ENCODE measurements at regions not wholly inside any gene's neighbourhood (a gene's known extent, or its start where the extent isn't known, plus 50 kb on each side); places are given as distances from the start of the nearest gene placed in this dataset.
"Not testable (repeated sequence)": the region's sequence is repeated elsewhere in the genome, so short reads cannot be mapped to it uniquely, and the experiment has no call there.

GRCh38 chr9:89854715-89855475, 250.1 kb downstream of the GADD45G start:
- no TSS peak for BruUV-seq (replicated peaks)
- ChIA-PET CTCF (ENCODE audit: unreplicated experiment) (no interaction called here), POLR2A (interaction anchor here (0.6 kb wide), 1 partner anchor 1131 kb away, joined by 3 read pairs; no protein-coding TSS in a partner anchor)
- Histone ChIP-seq H3K79me2 (ENCODE audit: insufficient read depth, low read depth, low read length) (no peaks in the 10 kb centered on the region), H3K4me2 (ENCODE audit: low read length) (no peak overlapping the region), H3K36me3 (ENCODE audit: insufficient read depth, low read length) (no peaks in the 10 kb centered on the region), H3K9me3 (ENCODE audit: low read length) (no peaks in the 10 kb centered on the region), H3K4me1 (ENCODE audit: insufficient read depth, low read length, poor library complexity, severe bottlenecking) (no peaks in the 10 kb centered on the region), H2AFZ (ENCODE audit: low read length) (no peak overlapping the region), H3K9me2 (ENCODE audit: insufficient read depth, low read length) (no peaks in the 10 kb centered on the region), H4K20me1 (ENCODE audit: insufficient read depth, low read length) (no peaks in the 10 kb centered on the region), H3K4me3 (ENCODE audit: low read depth, low read length, poor library complexity, severe bottlenecking) (no peak overlapping the region), H3K27ac (ENCODE audit: low read depth, low read length, poor library complexity, severe bottlenecking) (no peak overlapping the region)
- intact Hi-C loops (cut with micrococcal nuclease; ENCODE audit: unreplicated experiment): no loop called here
- TF ChIP-seq CTCF (conservative IDR thresholded peaks at IDR 0.05; ENCODE audit: low read length) (no peak), EZH2phosphoT487 (IDR thresholded peaks at IDR 0.05; ENCODE audit: borderline replicate concordance, low read depth, low read length) (no peak)
- no peak for DNase-seq (ENCODE audit: low spot score)

- H3K4me3 ChIP-seq (ENCODE audit: low read depth, low read length, poor library complexity, severe bottlenecking); POLR2A ChIA-PET; H3K79me2 ChIP-seq (ENCODE audit: insufficient read depth, low read depth, low read length); H3K9me3 ChIP-seq (ENCODE audit: low read length); H3K27ac ChIP-seq (ENCODE audit: low read depth, low read length, poor library complexity, severe bottlenecking); CTCF ChIA-PET (ENCODE audit: unreplicated experiment); BruUV-seq (replicated peaks); H2AFZ ChIP-seq (ENCODE audit: low read length); H4K20me1 ChIP-seq (ENCODE audit: insufficient read depth, low read length); DNase-seq (ENCODE audit: low spot score); intact Hi-C loops (cut with micrococcal nuclease; ENCODE audit: unreplicated experiment); H3K4me1 ChIP-seq (ENCODE audit: insufficient read depth, low read length, poor library complexity, severe bottlenecking); H3K36me3 ChIP-seq (ENCODE audit: insufficient read depth, low read length); H3K9me2 ChIP-seq (ENCODE audit: insufficient read depth, low read length); H3K4me2 ChIP-seq (ENCODE audit: low read length): not testable (repeated sequence)
Observed at GRCh38 chr9:89856296-89856695, 251.5 kb downstream of the GADD45G start.

GRCh38 chr9:89856950-89857349, 252.1 kb downstream of the GADD45G start:
- POLR2A ChIA-PET; intact Hi-C loops (cut with micrococcal nuclease; ENCODE audit: unreplicated experiment); H2AFZ ChIP-seq (ENCODE audit: low read length); H3K9me2 ChIP-seq (ENCODE audit: insufficient read depth, low read length); BruUV-seq (replicated peaks); H3K9me3 ChIP-seq (ENCODE audit: low read length); DNase-seq (ENCODE audit: low spot score); H3K4me3 ChIP-seq (ENCODE audit: low read depth, low read length, poor library complexity, severe bottlenecking); H4K20me1 ChIP-seq (ENCODE audit: insufficient read depth, low read length); CTCF ChIA-PET (ENCODE audit: unreplicated experiment); H3K4me1 ChIP-seq (ENCODE audit: insufficient read depth, low read length, poor library complexity, severe bottlenecking); H3K79me2 ChIP-seq (ENCODE audit: insufficient read depth, low read depth, low read length); H3K4me2 ChIP-seq (ENCODE audit: low read length); H3K36me3 ChIP-seq (ENCODE audit: insufficient read depth, low read length); H3K27ac ChIP-seq (ENCODE audit: low read depth, low read length, poor library complexity, severe bottlenecking): not testable (repeated sequence)

- H4K20me1 ChIP-seq (ENCODE audit: insufficient read depth, low read length); POLR2A ChIA-PET; H2AFZ ChIP-seq (ENCODE audit: low read length); H3K4me1 ChIP-seq (ENCODE audit: insufficient read depth, low read length, poor library complexity, severe bottlenecking); H3K9me2 ChIP-seq (ENCODE audit: insufficient read depth, low read length); H3K36me3 ChIP-seq (ENCODE audit: insufficient read depth, low read length); H3K4me3 ChIP-seq (ENCODE audit: low read depth, low read length, poor library complexity, severe bottlenecking); CTCF ChIA-PET (ENCODE audit: unreplicated experiment); H3K4me2 ChIP-seq (ENCODE audit: low read length); BruUV-seq (replicated peaks); H3K9me3 ChIP-seq (ENCODE audit: low read length); H3K79me2 ChIP-seq (ENCODE audit: insufficient read depth, low read depth, low read length); DNase-seq (ENCODE audit: low spot score); intact Hi-C loops (cut with micrococcal nuclease; ENCODE audit: unreplicated experiment); H3K27ac ChIP-seq (ENCODE audit: low read depth, low read length, poor library complexity, severe bottlenecking): not testable (repeated sequence)
Observed at GRCh38 chr9:89859842-89860241, 255.0 kb downstream of the GADD45G start.

- H4K20me1 ChIP-seq (ENCODE audit: insufficient read depth, low read length); CTCF ChIA-PET (ENCODE audit: unreplicated experiment); BruUV-seq (replicated peaks); H3K27ac ChIP-seq (ENCODE audit: low read depth, low read length, poor library complexity, severe bottlenecking); H3K9me2 ChIP-seq (ENCODE audit: insufficient read depth, low read length); H3K36me3 ChIP-seq (ENCODE audit: insufficient read depth, low read length); DNase-seq (ENCODE audit: low spot score); H3K79me2 ChIP-seq (ENCODE audit: insufficient read depth, low read depth, low read length); H3K4me2 ChIP-seq (ENCODE audit: low read length); POLR2A ChIA-PET; H3K9me3 ChIP-seq (ENCODE audit: low read length); H3K4me1 ChIP-seq (ENCODE audit: insufficient read depth, low read length, poor library complexity, severe bottlenecking); intact Hi-C loops (cut with micrococcal nuclease; ENCODE audit: unreplicated experiment); H3K4me3 ChIP-seq (ENCODE audit: low read depth, low read length, poor library complexity, severe bottlenecking); H2AFZ ChIP-seq (ENCODE audit: low read length): not testable (repeated sequence)
Observed at GRCh38 chr9:89861371-89861770, 256.6 kb downstream of the GADD45G start.

Measured in OCI-LY7 (cell line).